ENCODE measurements at regions not wholly inside any gene's neighbourhood (a gene's known extent, or its start where the extent isn't known, plus 50 kb on each side); places are given as distances from the start of the nearest gene placed in this dataset.

DNA sequence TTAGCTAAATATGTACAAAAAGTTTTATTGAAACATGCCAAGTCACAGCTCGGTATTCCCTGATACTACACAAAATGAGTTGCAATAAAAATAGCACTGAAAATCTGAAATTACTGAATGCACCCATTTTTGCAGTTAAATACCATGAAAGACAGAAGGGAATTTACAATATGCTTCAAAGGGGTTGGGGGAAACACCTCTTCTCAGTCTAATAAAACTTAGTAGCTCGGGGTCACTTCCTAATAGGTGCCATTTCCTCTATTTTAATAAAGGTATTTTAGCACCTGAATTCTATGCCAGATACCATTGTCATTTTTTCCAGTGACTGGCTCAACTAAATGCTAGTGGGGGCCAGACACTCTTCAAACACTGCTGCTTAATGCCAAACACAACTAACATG lies 204.1 kb upstream of the MEF2C start:
- no peak for TF ChIP-seq EZH2phosphoT487 (IDR thresholded peaks at IDR 0.05; ENCODE audit: borderline replicate concordance, low read depth, low read length)
- TF ChIP-seq, protein P1, sequence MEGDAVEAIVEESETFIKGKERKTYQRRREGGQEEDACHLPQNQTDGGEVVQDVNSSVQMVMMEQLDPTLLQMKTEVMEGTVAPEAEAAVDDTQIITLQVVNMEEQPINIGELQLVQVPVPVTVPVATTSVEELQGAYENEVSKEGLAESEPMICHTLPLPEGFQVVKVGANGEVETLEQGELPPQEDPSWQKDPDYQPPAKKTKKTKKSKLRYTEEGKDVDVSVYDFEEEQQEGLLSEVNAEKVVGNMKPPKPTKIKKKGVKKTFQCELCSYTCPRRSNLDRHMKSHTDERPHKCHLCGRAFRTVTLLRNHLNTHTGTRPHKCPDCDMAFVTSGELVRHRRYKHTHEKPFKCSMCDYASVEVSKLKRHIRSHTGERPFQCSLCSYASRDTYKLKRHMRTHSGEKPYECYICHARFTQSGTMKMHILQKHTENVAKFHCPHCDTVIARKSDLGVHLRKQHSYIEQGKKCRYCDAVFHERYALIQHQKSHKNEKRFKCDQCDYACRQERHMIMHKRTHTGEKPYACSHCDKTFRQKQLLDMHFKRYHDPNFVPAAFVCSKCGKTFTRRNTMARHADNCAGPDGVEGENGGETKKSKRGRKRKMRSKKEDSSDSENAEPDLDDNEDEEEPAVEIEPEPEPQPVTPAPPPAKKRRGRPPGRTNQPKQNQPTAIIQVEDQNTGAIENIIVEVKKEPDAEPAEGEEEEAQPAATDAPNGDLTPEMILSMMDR (conservative IDR thresholded peaks at IDR 0.05; ENCODE audit: low read length) = no peak

Data from OCI-LY7 (cell line).